BJ (cell line): ENCODE measurements at regions not wholly inside any gene's neighbourhood (a gene's known extent, or its start where the extent isn't known, plus 50 kb on each side); places are given as distances from the start of the nearest gene placed in this dataset.

Experiments used
- CTCF ChIA-PET: fragments of 350-600 bp; formaldehyde crosslinking; extraction: SDS; loops from one replicate; lab custom pipeline; 2021; ENCODE audit warnings: antibody characterized with exemption, inconsistent platforms; lab: Yijun Ruan, JAX
- POLR2A ChIA-PET: fragments of 300-600 bp; sonication (Branson Sonifier 250); formaldehyde crosslinking; extraction: SDS; loops from one replicate; lab custom pipeline; 2021; ENCODE audit warnings: antibody characterized with exemption; lab: Charles Lee
- DNase-seq: peaks from one replicate; pipeline ENCODE4 v3.0.0-alpha.2; 2011; ENCODE audit warnings: low read depth
- H3K27me3 ChIP-seq: 2 replicates; pipeline ENCODE4 v1.6.0; 2011; ENCODE audit warnings: low read length; ENCODE audit not compliant: control insufficient read depth, insufficient read depth
- H3K36me3 ChIP-seq: 2 replicates; pipeline ENCODE4 v1.5.1; 2011; ENCODE audit warnings: low read length; ENCODE audit not compliant: control insufficient read depth, insufficient read depth
- H3K4me3 ChIP-seq: 2 replicates; pipeline ENCODE4 v1.5.1; 2011; ENCODE audit warnings: low read depth, mild to moderate bottlenecking, control low read depth, low read length
- TF ChIP-seq, protein P1 (sequence below): IDR thresholded peaks from 2 replicates; pipeline ENCODE4 v1.5.1; 2011; ENCODE audit warnings: low read depth, mild to moderate bottlenecking, control low read depth, inconsistent platforms, low read length, moderate library complexity; ENCODE audit not compliant: insufficient read depth

DNA sequence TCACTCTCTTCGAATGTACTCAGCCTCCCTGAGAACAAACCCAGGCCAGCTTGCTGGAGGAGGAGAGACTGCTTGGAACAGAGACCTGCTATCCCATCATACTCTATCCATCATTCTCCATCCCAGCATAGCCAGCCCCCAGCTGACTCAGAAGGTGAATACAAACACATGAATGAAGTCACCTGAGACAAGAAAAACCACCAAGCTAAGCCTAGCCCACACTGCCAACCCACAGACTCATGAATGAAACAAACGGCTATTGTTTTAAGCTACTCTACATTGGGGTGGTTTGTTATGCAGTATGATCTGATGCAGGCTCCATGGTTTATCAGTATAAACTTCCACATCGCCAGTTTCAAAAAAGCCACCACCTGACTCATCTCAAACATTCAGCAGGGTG, 395.6 kb downstream of the SETD4 start:
- CTCF ChIA-PET: interaction anchor here (0.8 to 2.4 kb wide), 2 partner anchors 11 to 12 kb away, joined by 4 to 6 read pairs; no protein-coding TSS in a partner anchor
- no peaks in the 10 kb centered on the region for H3K36me3 ChIP-seq
- H3K27me3 ChIP-seq: no peaks in the 10 kb centered on the region
- no peak overlapping the region for H3K4me3 ChIP-seq
- no peak for DNase-seq
- TF ChIP-seq, protein P1, sequence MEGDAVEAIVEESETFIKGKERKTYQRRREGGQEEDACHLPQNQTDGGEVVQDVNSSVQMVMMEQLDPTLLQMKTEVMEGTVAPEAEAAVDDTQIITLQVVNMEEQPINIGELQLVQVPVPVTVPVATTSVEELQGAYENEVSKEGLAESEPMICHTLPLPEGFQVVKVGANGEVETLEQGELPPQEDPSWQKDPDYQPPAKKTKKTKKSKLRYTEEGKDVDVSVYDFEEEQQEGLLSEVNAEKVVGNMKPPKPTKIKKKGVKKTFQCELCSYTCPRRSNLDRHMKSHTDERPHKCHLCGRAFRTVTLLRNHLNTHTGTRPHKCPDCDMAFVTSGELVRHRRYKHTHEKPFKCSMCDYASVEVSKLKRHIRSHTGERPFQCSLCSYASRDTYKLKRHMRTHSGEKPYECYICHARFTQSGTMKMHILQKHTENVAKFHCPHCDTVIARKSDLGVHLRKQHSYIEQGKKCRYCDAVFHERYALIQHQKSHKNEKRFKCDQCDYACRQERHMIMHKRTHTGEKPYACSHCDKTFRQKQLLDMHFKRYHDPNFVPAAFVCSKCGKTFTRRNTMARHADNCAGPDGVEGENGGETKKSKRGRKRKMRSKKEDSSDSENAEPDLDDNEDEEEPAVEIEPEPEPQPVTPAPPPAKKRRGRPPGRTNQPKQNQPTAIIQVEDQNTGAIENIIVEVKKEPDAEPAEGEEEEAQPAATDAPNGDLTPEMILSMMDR: no peak
- POLR2A ChIA-PET: no interaction called here

DNA sequence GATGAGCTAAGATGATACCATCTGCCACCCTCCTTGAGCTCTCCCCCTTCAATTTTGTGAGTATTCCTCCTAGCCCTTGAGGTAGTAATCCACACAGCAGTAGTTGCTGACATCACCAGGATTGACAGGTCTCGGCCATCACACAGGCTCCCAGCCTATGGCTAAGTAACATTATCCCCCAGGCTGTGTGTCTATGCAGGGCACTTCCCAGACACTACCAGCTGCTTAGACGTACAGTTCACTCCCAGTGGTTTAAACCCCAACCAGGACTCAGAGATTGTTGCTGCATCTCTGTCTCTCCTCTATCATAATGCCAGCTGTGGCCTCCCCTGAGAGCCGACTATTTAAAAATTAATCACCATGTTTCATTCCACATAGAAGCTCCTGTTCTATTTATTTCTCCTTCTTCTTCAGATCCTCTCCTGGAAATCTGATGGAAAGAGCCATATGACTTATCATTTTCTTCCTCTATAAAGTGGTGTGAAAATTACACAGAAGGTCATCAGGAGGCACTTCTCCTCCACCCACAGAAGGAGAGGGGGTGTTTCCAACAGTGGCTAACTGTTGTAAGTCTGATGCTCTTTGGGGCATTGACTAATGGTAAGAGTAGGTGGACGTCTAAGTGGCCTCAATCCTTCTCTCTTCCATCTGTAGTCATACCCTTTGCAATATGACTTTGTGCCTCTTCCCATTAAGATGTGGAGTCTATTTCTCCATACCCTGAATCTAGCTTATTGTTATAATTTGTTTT, 396.3 kb downstream of the SETD4 start:
- ChIA-PET POLR2A (no interaction called here), CTCF (interaction anchor here (0.8 to 2.4 kb wide), 2 partner anchors 10 to 13 kb away, joined by 4 to 6 read pairs; no protein-coding TSS in a partner anchor)

DNA sequence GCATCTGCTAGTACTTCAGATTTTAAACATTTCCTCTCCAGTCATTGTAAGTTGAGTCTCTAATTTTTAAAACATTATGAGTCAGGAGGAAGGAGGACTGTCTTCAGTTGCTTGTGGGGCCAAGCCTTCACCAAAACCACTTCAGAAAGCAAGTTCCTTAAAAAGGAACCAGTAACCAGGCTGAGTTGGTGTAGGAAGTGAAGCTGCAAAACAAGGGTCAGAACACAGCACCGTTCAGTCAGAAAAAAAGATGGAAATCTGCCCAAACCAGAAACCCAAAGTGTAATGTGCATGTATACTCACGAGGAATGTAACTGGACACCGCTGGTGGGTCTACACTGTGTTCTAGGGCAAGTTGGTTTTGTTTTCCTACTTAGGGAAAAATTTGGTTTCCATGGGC, 402.1 kb downstream of the SETD4 start:
- CTCF ChIA-PET: interaction anchor here (1.4 to 1.5 kb wide), 2 partner anchors 9 to 182 kb away, joined by 5 to 6 read pairs; no protein-coding TSS in a partner anchor

More for the DNA sequence above, 396.3 kb downstream of the SETD4 start:
- DNase-seq: no peak
- Histone ChIP-seq H3K36me3 (no peaks in the 10 kb centered on the region), H3K4me3 (no peak overlapping the region), H3K27me3 (no peaks in the 10 kb centered on the region)
- TF ChIP-seq, protein P1: no peak

DNA sequence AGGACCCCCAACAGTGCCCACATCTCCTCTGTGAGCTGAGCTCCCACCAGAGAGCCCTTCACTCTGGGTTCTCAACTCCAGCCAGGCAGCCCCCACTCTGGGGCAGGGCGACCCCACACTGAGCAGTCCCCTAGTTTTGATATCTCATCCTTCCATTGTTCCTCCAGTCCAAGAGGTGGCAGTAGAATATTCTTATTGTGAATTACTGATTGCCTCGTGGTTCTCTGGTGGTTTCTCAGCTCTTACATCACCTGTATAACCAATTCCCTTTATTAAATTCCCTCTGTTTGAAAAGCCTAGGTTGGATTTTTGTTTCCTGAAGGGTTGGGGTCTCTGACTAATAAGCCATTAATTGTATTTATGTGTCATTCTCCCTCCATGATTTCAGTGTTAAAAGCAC, 407.5 kb downstream of the SETD4 start:
- CTCF ChIA-PET: interaction anchor here (1.3 kb wide), 1 partner anchor 11 kb away, joined by 4 read pairs; no protein-coding TSS in a partner anchor
- no peaks in the 10 kb centered on the region for H3K36me3 ChIP-seq
- no peaks in the 10 kb centered on the region for H3K27me3 ChIP-seq
- POLR2A ChIA-PET: no interaction called here
- H3K4me3 ChIP-seq: no peak overlapping the region
- no peak for DNase-seq
- TF ChIP-seq, protein P1: no peak

More for the DNA sequence above, 402.1 kb downstream of the SETD4 start:
- POLR2A ChIA-PET: interaction anchor here (0.5 kb wide), 1 partner anchor 203 kb away, joined by 3 read pairs; no protein-coding TSS in a partner anchor
- Histone ChIP-seq H3K27me3 (no peaks in the 10 kb centered on the region), H3K4me3 (no peak overlapping the region), H3K36me3 (no peaks in the 10 kb centered on the region)
- TF ChIP-seq, protein P1: no peak
- DNase-seq: peak; percentile 70

DNA sequence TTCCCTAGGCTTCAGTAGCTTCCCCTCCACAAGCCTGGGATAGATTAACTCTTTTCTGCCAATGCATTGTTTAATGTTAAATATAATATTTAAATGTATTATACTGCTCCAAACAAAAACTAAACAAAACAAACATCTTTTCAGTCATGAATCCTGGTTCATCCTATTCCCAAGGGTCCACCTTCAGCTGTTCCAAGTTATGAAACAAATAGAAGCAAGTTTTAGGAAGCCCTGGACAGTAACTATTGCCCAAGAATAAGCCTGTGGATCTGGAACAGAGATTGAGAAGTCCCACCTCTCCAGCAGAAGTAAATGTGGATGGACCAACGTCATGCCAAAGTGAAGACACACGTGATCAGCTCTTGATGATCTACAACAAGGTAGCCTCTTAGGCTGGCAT, 408.1 kb downstream of the SETD4 start:
- POLR2A ChIA-PET: no interaction called here
- no peak overlapping the region for H3K4me3 ChIP-seq
- TF ChIP-seq, protein P1: no peak
- DNase-seq: no peak
- no peaks in the 10 kb centered on the region for H3K36me3 ChIP-seq
- no peaks in the 10 kb centered on the region for H3K27me3 ChIP-seq
- CTCF ChIA-PET: interaction anchor here (0.6 kb wide), 1 partner anchor 25 kb away, joined by 3 read pairs; no protein-coding TSS in a partner anchor
